ENCODE measurements at regions not wholly inside any gene's neighbourhood (a gene's known extent, or its start where the extent isn't known, plus 50 kb on each side); places are given as distances from the start of the nearest gene placed in this dataset.

DNA sequence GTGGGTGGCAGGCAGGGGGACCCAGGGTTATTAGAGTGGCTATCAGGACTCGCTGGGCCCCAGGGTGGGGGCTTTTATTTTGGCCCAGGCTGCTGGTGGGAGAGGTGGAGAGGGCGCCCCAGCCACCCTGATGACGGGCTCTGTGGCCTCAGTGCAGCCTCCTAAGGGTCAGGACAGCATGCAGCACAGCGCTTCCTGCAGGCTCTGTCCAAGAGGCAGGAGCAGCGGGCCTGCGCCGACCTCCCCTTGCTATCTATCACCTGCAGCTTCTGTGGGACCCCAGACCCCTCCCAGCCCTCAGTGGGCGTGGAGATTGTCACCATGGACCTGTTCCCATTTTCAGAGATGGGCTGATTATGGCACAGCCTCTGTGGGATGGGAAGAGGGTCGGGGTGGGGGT is 54.3 kb upstream of the PPARA start:
- ChIA-PET CTCF (interaction anchor here (1.0 kb wide), 1 partner anchor 21 kb away, joined by 6 read pairs; no protein-coding TSS in a partner anchor), POLR2A (no interaction called here)
- Histone ChIP-seq H3K9me3 (no peaks in the 10 kb centered on the region), H3K4me1 (ENCODE audit: control insufficient read depth in 1 of 2, insufficient read depth in 2 of 2, low read depth in 1 of 2, low read length in 1 of 2) (peaks cover 15 to 93% of the 10 kb centered on the region in 2 experiments), H3K4me3 (ENCODE audit: low read depth in 2 of 2, low read length in 1 of 2) (no peak overlapping the region), H3K27ac (ENCODE audit: low read depth in 2 of 2, low read length in 1 of 2) (peak overlapping the region; percentile 60 to 89; a peak in 3 of 4 replicates), H2AFZ (ENCODE audit: low read depth) (no peak overlapping the region), H3K79me2 (ENCODE audit: insufficient read depth) (peaks cover 93% of the 10 kb centered on the region), H3K36me3 (replicated peaks in 1 of 2; ENCODE audit: control insufficient read depth in 1 of 2, insufficient read depth in 2 of 2, low read length in 1 of 2) (peaks cover 60 to 86% of the 10 kb centered on the region in 2 experiments), H3K9me2 (no peaks in the 10 kb centered on the region), H3K4me2 (peak overlapping the region; percentile 62), H3K9ac (no peak overlapping the region), H3K27me3 (ENCODE audit: insufficient read depth) (no peaks in the 10 kb centered on the region), H3F3A (replicated peaks; ENCODE audit: insufficient read depth) (peaks cover 68% of the 10 kb centered on the region), H4K20me1 (ENCODE audit: insufficient read depth) (peaks cover 97% of the 10 kb centered on the region)
- TF ChIP-seq GATA2 (CRISPR knock-in tag; IDR thresholded peaks at IDR 0.05) (no peak), JUND (IDR thresholded peaks at IDR 0.05) (no peak), GABPA (IDR thresholded peaks at IDR 0.05; ENCODE audit: low read depth) (no peak), CHD2 (IDR thresholded peaks at IDR 0.05; ENCODE audit: low read length, partially characterized antibody) (no peak), YY1 (IDR thresholded peaks at IDR 0.05; ENCODE audit: low read depth) (no peak), ELF1 (IDR thresholded peaks at IDR 0.05) (no peak)
- TF ChIP-seq, protein P1, sequence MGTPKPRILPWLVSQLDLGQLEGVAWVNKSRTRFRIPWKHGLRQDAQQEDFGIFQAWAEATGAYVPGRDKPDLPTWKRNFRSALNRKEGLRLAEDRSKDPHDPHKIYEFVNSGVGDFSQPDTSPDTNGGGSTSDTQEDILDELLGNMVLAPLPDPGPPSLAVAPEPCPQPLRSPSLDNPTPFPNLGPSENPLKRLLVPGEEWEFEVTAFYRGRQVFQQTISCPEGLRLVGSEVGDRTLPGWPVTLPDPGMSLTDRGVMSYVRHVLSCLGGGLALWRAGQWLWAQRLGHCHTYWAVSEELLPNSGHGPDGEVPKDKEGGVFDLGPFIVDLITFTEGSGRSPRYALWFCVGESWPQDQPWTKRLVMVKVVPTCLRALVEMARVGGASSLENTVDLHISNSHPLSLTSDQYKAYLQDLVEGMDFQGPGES (IDR thresholded peaks at IDR 0.05; ENCODE audit: low read depth, low read length), result no peak
- TF ChIP-seq, protein P2, sequence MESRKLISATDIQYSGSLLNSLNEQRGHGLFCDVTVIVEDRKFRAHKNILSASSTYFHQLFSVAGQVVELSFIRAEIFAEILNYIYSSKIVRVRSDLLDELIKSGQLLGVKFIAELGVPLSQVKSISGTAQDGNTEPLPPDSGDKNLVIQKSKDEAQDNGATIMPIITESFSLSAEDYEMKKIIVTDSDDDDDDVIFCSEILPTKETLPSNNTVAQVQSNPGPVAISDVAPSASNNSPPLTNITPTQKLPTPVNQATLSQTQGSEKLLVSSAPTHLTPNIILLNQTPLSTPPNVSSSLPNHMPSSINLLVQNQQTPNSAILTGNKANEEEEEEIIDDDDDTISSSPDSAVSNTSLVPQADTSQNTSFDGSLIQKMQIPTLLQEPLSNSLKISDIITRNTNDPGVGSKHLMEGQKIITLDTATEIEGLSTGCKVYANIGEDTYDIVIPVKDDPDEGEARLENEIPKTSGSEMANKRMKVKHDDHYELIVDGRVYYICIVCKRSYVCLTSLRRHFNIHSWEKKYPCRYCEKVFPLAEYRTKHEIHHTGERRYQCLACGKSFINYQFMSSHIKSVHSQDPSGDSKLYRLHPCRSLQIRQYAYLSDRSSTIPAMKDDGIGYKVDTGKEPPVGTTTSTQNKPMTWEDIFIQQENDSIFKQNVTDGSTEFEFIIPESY (IDR thresholded peaks at IDR 0.05; ENCODE audit: borderline replicate concordance, low read depth), result no peak
- TF ChIP-seq, protein P3, sequence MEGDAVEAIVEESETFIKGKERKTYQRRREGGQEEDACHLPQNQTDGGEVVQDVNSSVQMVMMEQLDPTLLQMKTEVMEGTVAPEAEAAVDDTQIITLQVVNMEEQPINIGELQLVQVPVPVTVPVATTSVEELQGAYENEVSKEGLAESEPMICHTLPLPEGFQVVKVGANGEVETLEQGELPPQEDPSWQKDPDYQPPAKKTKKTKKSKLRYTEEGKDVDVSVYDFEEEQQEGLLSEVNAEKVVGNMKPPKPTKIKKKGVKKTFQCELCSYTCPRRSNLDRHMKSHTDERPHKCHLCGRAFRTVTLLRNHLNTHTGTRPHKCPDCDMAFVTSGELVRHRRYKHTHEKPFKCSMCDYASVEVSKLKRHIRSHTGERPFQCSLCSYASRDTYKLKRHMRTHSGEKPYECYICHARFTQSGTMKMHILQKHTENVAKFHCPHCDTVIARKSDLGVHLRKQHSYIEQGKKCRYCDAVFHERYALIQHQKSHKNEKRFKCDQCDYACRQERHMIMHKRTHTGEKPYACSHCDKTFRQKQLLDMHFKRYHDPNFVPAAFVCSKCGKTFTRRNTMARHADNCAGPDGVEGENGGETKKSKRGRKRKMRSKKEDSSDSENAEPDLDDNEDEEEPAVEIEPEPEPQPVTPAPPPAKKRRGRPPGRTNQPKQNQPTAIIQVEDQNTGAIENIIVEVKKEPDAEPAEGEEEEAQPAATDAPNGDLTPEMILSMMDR (IDR thresholded peaks at IDR 0.05), result no peak
- no peak for DNase-seq
- WGBS (ENCODE audit: low lambda C conversion rate), result 88% methylated on average over 6 of the region's 9 CpGs

DNA sequence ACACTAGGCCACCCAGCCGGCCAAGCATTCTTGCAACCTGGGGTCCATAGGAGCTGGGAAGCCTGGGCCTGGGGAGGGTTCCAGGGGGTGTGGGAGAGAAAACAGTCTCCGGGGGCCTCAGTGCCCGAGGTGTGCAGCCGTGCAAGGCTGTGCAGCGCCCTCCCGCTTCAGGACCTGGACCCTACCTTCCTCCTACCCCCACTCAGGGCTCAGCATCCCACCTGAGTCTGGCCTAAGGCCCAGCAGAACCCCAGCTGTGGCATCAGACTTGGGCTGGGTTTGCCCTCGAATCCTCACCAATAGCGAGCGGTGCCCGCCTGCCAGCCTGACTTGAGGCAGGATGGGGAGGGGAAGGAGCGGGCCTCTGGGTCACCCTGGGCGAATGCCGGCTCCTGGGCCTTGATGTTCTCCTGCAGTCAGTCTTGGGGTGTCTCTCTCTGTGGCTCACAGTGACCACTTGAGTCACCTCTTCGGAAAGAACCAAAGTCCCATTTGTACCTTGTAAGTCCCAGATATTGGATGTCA is 53.6 kb upstream of the PPARA start:
- no peak overlapping the region for H3K4me3 ChIP-seq (ENCODE audit: low read depth in 2 of 2, low read length in 1 of 2)
- 0 out of 2 replicates have a peak overlapping the region, but pooled peaks have one; percentile 2 for H3K9ac ChIP-seq
- H3K79me2 ChIP-seq (ENCODE audit: insufficient read depth), result peaks cover 93% of the 10 kb centered on the region
- no peak for DNase-seq
- H3K4me1 ChIP-seq (ENCODE audit: control insufficient read depth in 1 of 2, insufficient read depth in 2 of 2, low read depth in 1 of 2, low read length in 1 of 2), result peaks cover 15 to 88% of the 10 kb centered on the region in 2 experiments
- peaks cover 60 to 84% of the 10 kb centered on the region in 2 experiments for H3K36me3 ChIP-seq (replicated peaks in 1 of 2; ENCODE audit: control insufficient read depth in 1 of 2, insufficient read depth in 2 of 2, low read length in 1 of 2)
- peaks cover 68% of the 10 kb centered on the region for H3F3A ChIP-seq (replicated peaks; ENCODE audit: insufficient read depth)
- H2AFZ ChIP-seq (ENCODE audit: low read depth), result no peak overlapping the region
- peaks cover 97% of the 10 kb centered on the region for H4K20me1 ChIP-seq (ENCODE audit: insufficient read depth)
- ChIA-PET POLR2A (no interaction called here), CTCF (interaction anchor here (1.0 to 1.6 kb wide), 3 partner anchors 10 to 25 kb away, joined by 4 to 6 read pairs (median 5); no protein-coding TSS in a partner anchor)
- peak overlapping the region; percentile 62 for H3K4me2 ChIP-seq
- TF ChIP-seq, protein P3 (IDR thresholded peaks at IDR 0.05), result no peak
- TF ChIP-seq YY1 (IDR thresholded peaks at IDR 0.05; ENCODE audit: low read depth) (no peak), GATA2 (CRISPR knock-in tag; IDR thresholded peaks at IDR 0.05) (no peak)
- TF ChIP-seq, protein P4, sequence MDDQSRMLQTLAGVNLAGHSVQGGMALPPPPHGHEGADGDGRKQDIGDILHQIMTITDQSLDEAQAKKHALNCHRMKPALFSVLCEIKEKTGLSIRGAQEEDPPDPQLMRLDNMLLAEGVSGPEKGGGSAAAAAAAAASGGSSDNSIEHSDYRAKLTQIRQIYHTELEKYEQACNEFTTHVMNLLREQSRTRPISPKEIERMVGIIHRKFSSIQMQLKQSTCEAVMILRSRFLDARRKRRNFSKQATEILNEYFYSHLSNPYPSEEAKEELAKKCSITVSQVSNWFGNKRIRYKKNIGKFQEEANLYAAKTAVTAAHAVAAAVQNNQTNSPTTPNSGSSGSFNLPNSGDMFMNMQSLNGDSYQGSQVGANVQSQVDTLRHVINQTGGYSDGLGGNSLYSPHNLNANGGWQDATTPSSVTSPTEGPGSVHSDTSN (IDR thresholded peaks at IDR 0.05), result no peak
- H3K27ac ChIP-seq (ENCODE audit: low read depth in 2 of 2, low read length in 1 of 2), result peak overlapping the region; percentile 60 to 89
- H3K27me3 ChIP-seq (ENCODE audit: insufficient read depth), result no peaks in the 10 kb centered on the region
- H3K9me3 ChIP-seq, result no peaks in the 10 kb centered on the region
- H3K9me2 ChIP-seq, result no peaks in the 10 kb centered on the region
- WGBS (ENCODE audit: low lambda C conversion rate), result 84% methylated on average over 5 of the region's 14 CpGs
